GM19240 (cell line): ENCODE measurements at regions not wholly inside any gene's neighbourhood (a gene's known extent, or its start where the extent isn't known, plus 50 kb on each side); places are given as distances from the start of the nearest gene placed in this dataset.
"Not testable (repeated sequence)": the region's sequence is repeated elsewhere in the genome, so short reads cannot be mapped to it uniquely, and the experiment has no call there.

Experiments used
- DNase-seq: peaks from one replicate; pipeline ENCODE4 v3.0.0; 2011; ENCODE audit warnings: low spot score; ENCODE audit not compliant: insufficient read length

- not testable (repeated sequence) for DNase-seq
These were observed 104.3 kb downstream of the MTPN start for GRCh38 chr7:135872861-135873260.

- no peak for DNase-seq
These were observed 114.2 kb upstream of the FAM180A start for GRCh38 chr7:135862586-135863340.

GRCh38 chr7:135859538-135859937 is 110.9 kb upstream of the FAM180A start:
- DNase-seq, result no peak

- DNase-seq, result no peak
These were observed 110.2 kb upstream of the FAM180A start for GRCh38 chr7:135858851-135859250.

GRCh38 chr7:135858379-135858778 is 109.8 kb upstream of the FAM180A start:
- no peak for DNase-seq

GRCh38 chr7:135857519-135858274 is 109.1 kb upstream of the FAM180A start:
- no peak for DNase-seq

- no peak for DNase-seq
These were observed 107.9 kb upstream of the FAM180A start for GRCh38 chr7:135856356-135857144.

- DNase-seq, result no peak
These were observed 107.2 kb upstream of the FAM180A start for GRCh38 chr7:135855846-135856245.

GRCh38 chr7:135853499-135853898 is 104.9 kb upstream of the FAM180A start:
- no peak for DNase-seq

GRCh38 chr7:135853008-135853407 is 104.4 kb upstream of the FAM180A start:
- DNase-seq, result no peak

GRCh38 chr7:135847242-135847641 is 98.6 kb upstream of the FAM180A start:
- no peak for DNase-seq

GRCh38 chr7:135846339-135846738 is 97.7 kb upstream of the FAM180A start:
- no peak for DNase-seq

- DNase-seq, result no peak
These were observed 96.9 kb upstream of the FAM180A start for GRCh38 chr7:135845415-135846075.

- DNase-seq, result no peak
These were observed 96.3 kb upstream of the FAM180A start for GRCh38 chr7:135844903-135845302.

GRCh38 chr7:135843214-135843613 is 94.6 kb upstream of the FAM180A start:
- DNase-seq, result no peak

- no peak for DNase-seq
These were observed 94.0 kb upstream of the FAM180A start for GRCh38 chr7:135842446-135843179.

- no peak for DNase-seq
These were observed 92.0 kb upstream of the FAM180A start for GRCh38 chr7:135840591-135840990.

GRCh38 chr7:135837675-135838074 is 89.1 kb upstream of the FAM180A start:
- no peak for DNase-seq

- no peak for DNase-seq
These were observed 85.7 kb upstream of the FAM180A start for GRCh38 chr7:135834266-135834665.

- no peak for DNase-seq
These were observed 85.0 kb upstream of the FAM180A start for GRCh38 chr7:135833642-135834041.
